ENCODE measurements at regions not wholly inside any gene's neighbourhood (a gene's known extent, or its start where the extent isn't known, plus 50 kb on each side); places are given as distances from the start of the nearest gene placed in this dataset.

GRCh38 chr14:94995551-94995950 lies 161.8 kb downstream of the DICER1 start:
- DNase-seq = no peak

- DNase-seq = no peak
Observed at GRCh38 chr14:94994245-94994644, 163.1 kb downstream of the DICER1 start.

- no peak for DNase-seq
Observed at GRCh38 chr14:94992046-94992445, 165.3 kb downstream of the DICER1 start.

- no peak for DNase-seq
Observed at GRCh38 chr14:94989946-94990345, 167.4 kb downstream of the DICER1 start.

- no peak for DNase-seq
Observed at GRCh38 chr14:94989417-94989816, 167.9 kb downstream of the DICER1 start.

GRCh38 chr14:94987409-94987808 lies 169.9 kb downstream of the DICER1 start:
- no peak for DNase-seq

- DNase-seq = no peak
Observed at GRCh38 chr14:94979891-94980290, 177.4 kb downstream of the DICER1 start.

- no peak for DNase-seq
Observed at GRCh38 chr14:94977016-94977415, 180.3 kb downstream of the DICER1 start.

- DNase-seq = peak in 1 of 51 donors; percentile 9
Observed at GRCh38 chr14:94975366-94975765, 182.0 kb downstream of the DICER1 start.

- DNase-seq = no peak
Observed at GRCh38 chr14:94974893-94975292, 182.4 kb downstream of the DICER1 start.

- DNase-seq = no peak
Observed at GRCh38 chr14:94974422-94974821, 182.9 kb downstream of the DICER1 start.

- peak in 26 of 51 donors; percentile 5 to 62 (median 24) for DNase-seq
Observed at GRCh38 chr14:94971750-94972149, 185.6 kb downstream of the DICER1 start.

- peak in 2 of 51 donors; percentile 7 to 15 for DNase-seq
Observed at GRCh38 chr14:94970941-94971730, 186.2 kb downstream of the DICER1 start.

- no peak for DNase-seq
Observed at GRCh38 chr14:94969766-94970165, 187.6 kb downstream of the DICER1 start.

GRCh38 chr14:94966868-94967267 lies 190.5 kb downstream of the DICER1 start:
- no peak for DNase-seq

GRCh38 chr14:94966344-94966743 lies 191.0 kb downstream of the DICER1 start:
- no peak for DNase-seq

GRCh38 chr14:94965551-94966313 lies 191.6 kb downstream of the DICER1 start:
- no peak for DNase-seq

GRCh38 chr14:94964931-94965330 lies 192.4 kb downstream of the DICER1 start:
- no peak for DNase-seq

GRCh38 chr14:94964181-94964580 lies 193.1 kb downstream of the DICER1 start:
- DNase-seq = no peak

- no peak for DNase-seq
Observed at GRCh38 chr14:94963051-94963450, 193.1 kb upstream of the GSC start.

GRCh38 chr14:94962166-94962575 lies 192.3 kb upstream of the GSC start:
- DNase-seq = no peak

- DNase-seq = no peak
Observed at GRCh38 chr14:94961386-94962165, 191.7 kb upstream of the GSC start.
